OCI-LY3 (cell line): ENCODE measurements at regions not wholly inside any gene's neighbourhood (a gene's known extent, or its start where the extent isn't known, plus 50 kb on each side); places are given as distances from the start of the nearest gene placed in this dataset.
A peak's percentile ranks its signal among the peaks of the same experiment; 100 is the strongest.
"Not testable (repeated sequence)": the region's sequence is repeated elsewhere in the genome, so short reads cannot be mapped to it uniquely, and the experiment has no call there.

Experiments
- H2AFZ ChIP-seq: fragments of 200-600, 300-600 bp; shearing (Covaris generic); 2 replicates; pipeline ENCODE4 v1.6.0; 2014; ENCODE audit warnings: antibody characterized with exemption, low read depth, low read length
- H3K27ac ChIP-seq: fragments of 200-600, 300-600 bp; sonication (generic); 2 replicates; pipeline ENCODE4 v1.5.1; 2014; ENCODE audit warnings: mild to moderate bottlenecking, low read length, moderate library complexity, mixed read lengths
- H3K27me3 ChIP-seq: fragments of 200-600, 300-600 bp; sonication (generic); 2 replicates; pipeline ENCODE4 v1.6.1; 2014; ENCODE audit warnings: low read depth, low read length, mixed read lengths
- H3K36me3 ChIP-seq: fragments of 200-600, 300-600 bp; sonication (generic); replicated peaks from 2 replicates; pipeline ENCODE3; 2014; ENCODE audit warnings: low read depth, low read length, mixed read lengths
- H3K4me1 ChIP-seq: fragments of 300-600, 200-600 bp; sonication (generic); 2 replicates; pipeline ENCODE4 v1.6.1; 2014; ENCODE audit warnings: low read length, mixed read lengths
- H3K4me2 ChIP-seq: fragments of 200-600, 300-600 bp; sonication (generic); 2 replicates; pipeline ENCODE4 v1.6.1; 2014; ENCODE audit warnings: low read length, mixed read lengths
- H3K4me3 ChIP-seq: fragments of 300-600, 200-600 bp; sonication (generic); 2 replicates; pipeline ENCODE4 v1.5.1; 2014; ENCODE audit warnings: antibody characterized with exemption, mild to moderate bottlenecking, low read length, moderate library complexity
- H3K79me2 ChIP-seq: fragments of 300-600, 200-600 bp; shearing (Covaris generic); 2 replicates; pipeline ENCODE4 v1.6.1; 2014; ENCODE audit warnings: mild to moderate bottlenecking, low read length, mixed read lengths
- H3K9ac ChIP-seq: fragments of 300-600, 200-600 bp; shearing (Covaris generic); 2 replicates; pipeline ENCODE4 v1.6.0; 2014; ENCODE audit warnings: mild to moderate bottlenecking, low read length, moderate library complexity
- H3K9me3 ChIP-seq: fragments of 200-600, 300-600 bp; shearing (Covaris generic); 2 replicates; pipeline ENCODE4 v1.6.1; 2014; ENCODE audit warnings: low read length, mixed read lengths; ENCODE audit not compliant: insufficient read depth
- H4K20me1 ChIP-seq: fragments of 200-600, 300-600 bp; sonication (generic); 2 replicates; pipeline ENCODE4 v1.6.1; 2016; ENCODE audit warnings: low read length, mixed read lengths; ENCODE audit not compliant: insufficient read depth
- EZH2phosphoT487 ChIP-seq: fragments of 200-600 bp; shearing (Covaris generic); IDR thresholded peaks from 2 replicates; pipeline ENCODE4 v1.6.1; 2018; ENCODE audit warnings: antibody characterized with exemption, mixed run types, low read depth
- TF ChIP-seq, protein P1 (sequence below): fragments of 200-600, 300-600 bp; sonication (generic); IDR thresholded peaks from 2 replicates; pipeline ENCODE4 v1.5.1; 2014; ENCODE audit warnings: antibody characterized with exemption, low read length, low read depth

- Histone ChIP-seq H3K9ac (no peak overlapping the region), H3K36me3 (no peaks in the 10 kb centered on the region), H3K4me1 (peaks cover 97% of the 10 kb centered on the region), H3K27me3 (no peaks in the 10 kb centered on the region), H3K79me2 (peaks cover 14% of the 10 kb centered on the region; the same call in 1 of the 2 replicates), H2AFZ (peak overlapping the region; percentile 37), H3K27ac (peak overlapping the region; percentile 97), H4K20me1 (no peaks in the 10 kb centered on the region), H3K4me3 (no peak overlapping the region), H3K4me2 (peak overlapping the region; percentile 57), H3K9me3 (no peaks in the 10 kb centered on the region)
- no peak for TF ChIP-seq EZH2phosphoT487
- TF ChIP-seq, protein P1, sequence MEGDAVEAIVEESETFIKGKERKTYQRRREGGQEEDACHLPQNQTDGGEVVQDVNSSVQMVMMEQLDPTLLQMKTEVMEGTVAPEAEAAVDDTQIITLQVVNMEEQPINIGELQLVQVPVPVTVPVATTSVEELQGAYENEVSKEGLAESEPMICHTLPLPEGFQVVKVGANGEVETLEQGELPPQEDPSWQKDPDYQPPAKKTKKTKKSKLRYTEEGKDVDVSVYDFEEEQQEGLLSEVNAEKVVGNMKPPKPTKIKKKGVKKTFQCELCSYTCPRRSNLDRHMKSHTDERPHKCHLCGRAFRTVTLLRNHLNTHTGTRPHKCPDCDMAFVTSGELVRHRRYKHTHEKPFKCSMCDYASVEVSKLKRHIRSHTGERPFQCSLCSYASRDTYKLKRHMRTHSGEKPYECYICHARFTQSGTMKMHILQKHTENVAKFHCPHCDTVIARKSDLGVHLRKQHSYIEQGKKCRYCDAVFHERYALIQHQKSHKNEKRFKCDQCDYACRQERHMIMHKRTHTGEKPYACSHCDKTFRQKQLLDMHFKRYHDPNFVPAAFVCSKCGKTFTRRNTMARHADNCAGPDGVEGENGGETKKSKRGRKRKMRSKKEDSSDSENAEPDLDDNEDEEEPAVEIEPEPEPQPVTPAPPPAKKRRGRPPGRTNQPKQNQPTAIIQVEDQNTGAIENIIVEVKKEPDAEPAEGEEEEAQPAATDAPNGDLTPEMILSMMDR, result no peak
Observed at GRCh38 chr1:83495560-83495959, 503.4 kb downstream of the TTLL7 start.

- Histone ChIP-seq H3K27me3 (no peaks in the 10 kb centered on the region), H3K79me2 (peaks cover 23% of the 10 kb centered on the region), H4K20me1 (no peaks in the 10 kb centered on the region), H3K4me2 (peak overlapping the region; percentile 15; the same call in 1 of the 2 replicates), H3K36me3 (no peaks in the 10 kb centered on the region), H3K4me1 (peaks cover 98% of the 10 kb centered on the region), H3K9me3 (no peaks in the 10 kb centered on the region), H2AFZ (no peak overlapping the region), H3K27ac (peak overlapping the region; percentile 97), H3K4me3 (no peak overlapping the region), H3K9ac (no peak overlapping the region)
- no peak for TF ChIP-seq EZH2phosphoT487
- TF ChIP-seq, protein P1, result no peak
Observed at GRCh38 chr1:83493633-83494032, 505.3 kb downstream of the TTLL7 start.

- H3K27me3 ChIP-seq, result no peaks in the 10 kb centered on the region
- H3K36me3 ChIP-seq, result no peaks in the 10 kb centered on the region
- H2AFZ ChIP-seq, result no peak overlapping the region
- no peak overlapping the region for H3K9ac ChIP-seq
- H3K4me3 ChIP-seq, result no peak overlapping the region
- no peaks in the 10 kb centered on the region for H4K20me1 ChIP-seq
- no peaks in the 10 kb centered on the region for H3K9me3 ChIP-seq
- TF ChIP-seq, protein P1, result no peak
- TF ChIP-seq EZH2phosphoT487, result no peak
- H3K4me2 ChIP-seq, result no peak overlapping the region
- H3K27ac ChIP-seq, result no peak overlapping the region
- H3K79me2 ChIP-seq, result peaks cover 18% of the 10 kb centered on the region
- peaks cover 95% of the 10 kb centered on the region for H3K4me1 ChIP-seq
Observed at GRCh38 chr1:83491930-83492329, 507.0 kb downstream of the TTLL7 start.

DNA sequence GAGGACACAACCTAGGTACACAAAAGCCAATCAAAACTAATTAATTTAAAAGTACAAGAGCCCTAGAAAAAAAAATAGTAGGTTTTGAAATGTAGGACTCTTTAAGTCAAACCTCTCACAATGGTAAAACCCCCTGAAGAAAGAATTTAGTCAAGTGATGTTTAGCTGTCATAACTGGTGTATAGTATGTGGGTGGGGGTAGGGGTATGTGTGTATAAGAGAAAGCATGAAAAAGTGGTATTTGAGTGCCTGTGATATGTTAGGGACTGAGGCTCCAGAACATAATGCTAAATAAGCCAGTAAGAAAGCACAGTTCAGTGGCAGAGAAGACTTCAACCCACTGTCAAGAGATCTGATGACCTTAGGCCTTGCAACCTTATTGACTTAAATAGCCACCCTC is 507.9 kb downstream of the TTLL7 start:
- peak overlapping the region; percentile 97 for H3K27ac ChIP-seq
- no peak overlapping the region; the same call in 1 of the 2 replicates for H3K9ac ChIP-seq
- H3K4me2 ChIP-seq, result peak overlapping the region; percentile 18; the same call in 1 of the 2 replicates
- H4K20me1 ChIP-seq, result no peaks in the 10 kb centered on the region
- no peaks in the 10 kb centered on the region for H3K9me3 ChIP-seq
- no peak for TF ChIP-seq EZH2phosphoT487
- TF ChIP-seq, protein P1, result no peak
- H2AFZ ChIP-seq, result peak overlapping the region; percentile 62; the same call in 1 of the 2 replicates
- peaks cover 13% of the 10 kb centered on the region for H3K79me2 ChIP-seq
- no peak overlapping the region for H3K4me3 ChIP-seq
- H3K27me3 ChIP-seq, result no peaks in the 10 kb centered on the region
- H3K36me3 ChIP-seq, result no peaks in the 10 kb centered on the region
- H3K4me1 ChIP-seq, result peaks cover 94% of the 10 kb centered on the region

GRCh38 chr1:83488105-83488504 is 510.8 kb downstream of the TTLL7 start:
- H3K9me3 ChIP-seq, H3K79me2 ChIP-seq, H4K20me1 ChIP-seq, H3K36me3 ChIP-seq, H2AFZ ChIP-seq, H3K27me3 ChIP-seq: not testable (repeated sequence)
- H3K27ac ChIP-seq, result peak overlapping the region; percentile 97
- peak overlapping the region; percentile 73 for H3K9ac ChIP-seq
- H3K4me3 ChIP-seq, result peak overlapping the region; percentile 18; the same call in 1 of the 2 replicates
- peak overlapping the region; percentile 49 for H3K4me2 ChIP-seq
- peaks cover 73% of the 10 kb centered on the region for H3K4me1 ChIP-seq

DNA sequence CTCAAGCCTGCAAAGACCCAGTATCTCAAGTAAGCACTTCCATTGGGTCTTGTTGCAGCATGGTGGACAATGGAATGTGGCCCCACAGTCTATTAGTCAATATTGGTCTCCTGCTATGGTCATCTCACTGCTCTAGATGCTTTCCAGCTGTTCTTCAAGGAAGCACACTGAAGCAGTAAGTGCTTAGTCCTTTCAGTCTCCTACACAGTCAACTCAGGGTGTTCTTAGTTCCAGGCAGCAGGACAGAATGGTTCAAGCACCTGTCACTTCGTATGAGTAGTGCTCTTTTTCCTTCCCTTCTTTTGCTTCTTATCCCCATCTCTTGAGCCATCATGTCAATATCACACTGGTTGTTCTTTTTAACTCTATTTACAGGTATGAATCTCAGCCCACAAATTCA is 511.5 kb downstream of the TTLL7 start:
- H3K36me3 ChIP-seq, H4K20me1 ChIP-seq, H3K27me3 ChIP-seq, H3K4me3 ChIP-seq, H2AFZ ChIP-seq, H3K79me2 ChIP-seq, H3K9me3 ChIP-seq: not testable (repeated sequence)
- Histone ChIP-seq H3K27ac (peak overlapping the region; percentile 97), H3K4me2 (peak overlapping the region; percentile 49; the same call in 1 of the 2 replicates), H3K9ac (peak overlapping the region; percentile 73; the same call in 1 of the 2 replicates), H3K4me1 (peaks cover 67% of the 10 kb centered on the region)
